Progenitor cell of endocrine pancreas (in vitro differentiated cells): ENCODE measurements at regions not wholly inside any gene's neighbourhood (a gene's known extent, or its start where the extent isn't known, plus 50 kb on each side); places are given as distances from the start of the nearest gene placed in this dataset.

ENCODE experiments used
- DNase-seq: peaks from one replicate; pipeline ENCODE4 v3.0.0; 2021; ENCODE audit warnings: low spot score; ENCODE audit not compliant: unreplicated experiment
- H3K27ac Mint-ChIP-seq: 2 replicates; pipeline ENCODE4 v1.8.0; 2021; ENCODE audit warnings: mild to moderate bottlenecking, moderate library complexity, mixed read lengths
- H3K27me3 Mint-ChIP-seq: 2 replicates; pipeline ENCODE4 v1.8.0; 2021; ENCODE audit warnings: mixed read lengths
- H3K36me3 Mint-ChIP-seq: 2 replicates; pipeline ENCODE4 v1.8.0; 2022; ENCODE audit warnings: mixed read lengths; ENCODE audit not compliant: insufficient read depth
- H3K4me1 Mint-ChIP-seq: 2 replicates; pipeline ENCODE4 v1.8.0; 2021; ENCODE audit warnings: low read depth, mixed read lengths
- H3K4me3 Mint-ChIP-seq: 2 replicates; pipeline ENCODE4 v1.8.0; 2021; ENCODE audit warnings: low read depth, mild to moderate bottlenecking, moderate library complexity, mixed read lengths
- H3K9me3 Mint-ChIP-seq: 2 replicates; pipeline ENCODE4 v1.8.0; 2021; ENCODE audit warnings: low read depth, mixed read lengths
- CTCF ChIP-seq: fragments of 200-600 bp; sonication (generic); IDR thresholded peaks from one replicate; pipeline ENCODE4 v1.5.0; 2021; ENCODE audit warnings: antibody characterized with exemption, mild to moderate bottlenecking; ENCODE audit not compliant: unreplicated experiment

- no peak for DNase-seq
- Mint-ChIP-seq H3K4me3 (no peak overlapping the region), H3K27ac (no peak overlapping the region), H3K36me3 (no peaks in the 10 kb centered on the region), H3K27me3 (no peaks in the 10 kb centered on the region), H3K4me1 (peaks cover 23% of the 10 kb centered on the region), H3K9me3 (peaks cover 4% of the 10 kb centered on the region)
- TF ChIP-seq CTCF: no peak
Measured at GRCh38 chr16:63447121-63447520, 1410.9 kb upstream of the CDH8 start.

- Mint-ChIP-seq H3K27me3 (no peaks in the 10 kb centered on the region), H3K4me1 (peaks cover 3% of the 10 kb centered on the region), H3K9me3 (peaks cover 4% of the 10 kb centered on the region), H3K27ac (no peak overlapping the region), H3K36me3 (no peaks in the 10 kb centered on the region), H3K4me3 (no peak overlapping the region)
- DNase-seq: no peak
- no peak for TF ChIP-seq CTCF
Measured at GRCh38 chr16:63442246-63442645, 1406.0 kb upstream of the CDH8 start.

- Mint-ChIP-seq H3K4me1 (peaks cover 6% of the 10 kb centered on the region), H3K27ac (no peak overlapping the region), H3K9me3 (no peaks in the 10 kb centered on the region), H3K27me3 (no peaks in the 10 kb centered on the region), H3K36me3 (no peaks in the 10 kb centered on the region), H3K4me3 (no peak overlapping the region)
- no peak for DNase-seq
- no peak for TF ChIP-seq CTCF
Measured at GRCh38 chr16:63426275-63426870, 1390.1 kb upstream of the CDH8 start.

GRCh38 chr16:63422715-63423114 lies 1386.5 kb upstream of the CDH8 start:
- peaks cover 6% of the 10 kb centered on the region for H3K4me1 Mint-ChIP-seq
- no peak overlapping the region for H3K4me3 Mint-ChIP-seq
- no peak for TF ChIP-seq CTCF
- H3K27ac Mint-ChIP-seq: no peak overlapping the region
- DNase-seq: no peak
- H3K27me3 Mint-ChIP-seq: no peaks in the 10 kb centered on the region
- no peaks in the 10 kb centered on the region for H3K9me3 Mint-ChIP-seq
- H3K36me3 Mint-ChIP-seq: no peaks in the 10 kb centered on the region

- Mint-ChIP-seq H3K36me3 (no peaks in the 10 kb centered on the region), H3K27ac (no peak overlapping the region), H3K9me3 (no peaks in the 10 kb centered on the region), H3K4me3 (no peak overlapping the region), H3K4me1 (no peaks in the 10 kb centered on the region), H3K27me3 (no peaks in the 10 kb centered on the region)
- no peak for TF ChIP-seq CTCF
- DNase-seq: no peak
Measured at GRCh38 chr16:63416712-63417111, 1380.5 kb upstream of the CDH8 start.
